Head of caudate nucleus (tissue), 42 donors: ENCODE measurements at regions not wholly inside any gene's neighbourhood (a gene's known extent, or its start where the extent isn't known, plus 50 kb on each side); places are given as distances from the start of the nearest gene placed in this dataset.

ENCODE experiments used
- DNase-seq, 42 donors: peaks; one replicate each; pipeline versions ENCODE4 v3.0.0 to v3.0.0-alpha.2; 2020 to 2021; ENCODE audit warnings: mixed read lengths in 7 of 42
- intact Hi-C: fragments of 100-400 bp; cut with DNase I; formaldehyde crosslinking; loops from one replicate; pipeline ENCODE4 v1.15.0; 2022

DNA sequence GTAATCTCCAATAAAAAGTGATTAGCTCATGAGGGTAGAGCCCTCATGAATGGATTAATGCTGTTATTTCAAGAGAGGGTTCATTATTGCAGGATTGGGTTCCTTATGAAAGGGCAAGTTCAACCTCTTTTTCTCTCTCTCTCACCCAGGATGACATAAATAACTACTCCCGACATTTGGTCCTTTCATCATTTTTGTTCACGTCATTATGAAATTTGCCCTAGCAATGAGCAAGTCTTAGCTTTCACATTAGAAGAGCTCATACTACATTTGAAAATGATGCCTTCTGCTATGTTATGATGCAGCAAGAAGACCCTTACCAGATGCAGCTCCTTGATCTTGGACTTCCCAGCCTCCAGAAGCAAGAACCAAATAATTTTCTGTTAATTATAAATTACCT is 152.5 kb downstream of the ICOS start:
- DNase-seq: no peak
- intact Hi-C loops: no loop called here

DNA sequence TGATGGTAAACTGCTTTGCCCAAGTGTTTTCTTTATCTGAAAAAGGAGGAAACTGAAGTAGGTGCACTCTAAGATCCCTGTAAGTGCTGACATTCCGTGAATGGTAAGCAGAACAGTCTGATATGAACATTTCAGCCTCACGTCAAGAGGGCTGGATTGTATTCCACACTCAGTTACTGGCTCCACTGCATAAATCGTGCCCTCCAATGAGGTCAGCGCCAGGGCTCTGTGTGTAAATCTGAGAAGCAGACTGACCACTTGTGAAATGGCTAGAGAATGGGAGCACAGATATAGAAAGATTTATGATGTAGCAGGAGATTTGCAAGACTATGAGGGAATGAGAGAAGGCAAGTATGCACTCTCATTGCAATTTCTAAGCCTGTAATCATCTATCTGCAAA is 153.0 kb downstream of the ICOS start:
- intact Hi-C loops: no loop called here
- DNase-seq: no peak

- no peak for DNase-seq
- intact Hi-C loops: no loop called here
Measured at GRCh38 chr2:204090021-204090420, 153.5 kb downstream of the ICOS start.

DNA sequence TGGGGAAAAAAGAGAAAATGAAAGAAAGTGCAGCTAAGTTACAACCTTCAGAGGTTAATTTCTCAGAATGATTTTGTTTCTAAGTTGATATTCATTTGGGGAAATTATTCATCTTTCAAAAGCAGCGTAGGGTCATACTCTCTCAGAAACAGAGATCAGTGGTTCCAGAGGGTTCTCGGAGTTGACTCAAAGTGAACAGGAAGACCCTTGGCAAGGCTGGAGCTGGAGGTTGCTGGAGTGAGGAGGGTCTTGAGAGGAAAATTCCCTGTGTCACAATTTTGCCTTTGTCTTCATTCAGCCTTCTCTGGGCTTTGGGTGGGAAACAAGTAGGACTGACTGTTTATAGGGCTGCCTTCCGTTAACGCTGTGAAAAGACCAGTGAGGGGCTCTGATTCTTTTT is 168.2 kb downstream of the ICOS start:
- intact Hi-C loops: no loop called here
- no peak for DNase-seq

- DNase-seq: peak in 5 of 42 donors; percentile 14 to 57 (median 33)
- intact Hi-C loops: no loop called here
Measured at GRCh38 chr2:204108330-204108751, 171.8 kb downstream of the ICOS start.

DNA sequence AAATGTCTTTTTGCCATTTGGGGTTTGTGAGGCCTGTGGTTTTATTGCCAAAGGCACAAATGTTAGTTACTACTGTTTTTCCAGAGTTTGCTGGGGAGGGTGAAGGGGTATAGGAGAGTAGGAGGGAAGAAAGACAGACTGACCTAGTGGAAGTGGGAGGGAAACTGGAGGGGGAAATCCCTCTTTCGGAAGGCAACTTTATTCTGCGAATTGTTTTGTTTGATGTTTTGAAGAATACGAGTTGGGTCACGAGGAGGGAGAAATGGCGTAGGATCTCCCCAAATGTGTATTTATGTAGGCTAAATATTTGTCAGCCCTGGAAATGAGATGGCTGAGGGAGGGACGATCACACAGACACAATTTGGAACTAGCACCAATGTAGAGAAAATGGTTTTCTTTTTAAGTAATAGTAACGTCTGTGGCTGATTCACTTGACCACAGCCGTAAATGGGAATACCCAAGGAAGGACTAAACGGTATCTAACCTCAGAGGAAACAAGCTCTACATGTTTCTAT is 172.3 kb downstream of the ICOS start:
- intact Hi-C loops: no loop called here
- DNase-seq: no peak

GRCh38 chr2:204109681-204110080 is 173.1 kb downstream of the ICOS start:
- intact Hi-C loops: no loop called here
- DNase-seq: no peak

DNA sequence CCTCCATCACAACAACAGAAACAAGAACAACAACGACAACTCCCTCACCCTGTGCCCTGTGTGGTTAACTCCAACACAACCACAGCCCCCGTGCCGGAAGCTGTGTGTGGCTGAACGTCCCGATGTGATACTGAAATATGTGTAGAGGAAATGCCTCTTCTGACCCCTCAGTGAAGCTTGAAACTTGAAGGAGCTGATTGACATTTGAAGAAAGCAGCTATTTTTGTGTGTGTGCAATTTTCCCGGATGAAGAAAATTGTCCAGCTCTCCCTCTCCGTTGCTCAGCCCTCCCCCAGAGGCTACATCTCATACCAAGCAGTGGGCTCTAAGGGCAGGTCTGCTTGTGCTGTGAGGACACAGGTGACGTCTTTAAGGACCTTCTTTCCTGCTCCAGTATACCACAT is 173.8 kb downstream of the ICOS start:
- intact Hi-C loops: no loop called here
- DNase-seq: no peak

DNA sequence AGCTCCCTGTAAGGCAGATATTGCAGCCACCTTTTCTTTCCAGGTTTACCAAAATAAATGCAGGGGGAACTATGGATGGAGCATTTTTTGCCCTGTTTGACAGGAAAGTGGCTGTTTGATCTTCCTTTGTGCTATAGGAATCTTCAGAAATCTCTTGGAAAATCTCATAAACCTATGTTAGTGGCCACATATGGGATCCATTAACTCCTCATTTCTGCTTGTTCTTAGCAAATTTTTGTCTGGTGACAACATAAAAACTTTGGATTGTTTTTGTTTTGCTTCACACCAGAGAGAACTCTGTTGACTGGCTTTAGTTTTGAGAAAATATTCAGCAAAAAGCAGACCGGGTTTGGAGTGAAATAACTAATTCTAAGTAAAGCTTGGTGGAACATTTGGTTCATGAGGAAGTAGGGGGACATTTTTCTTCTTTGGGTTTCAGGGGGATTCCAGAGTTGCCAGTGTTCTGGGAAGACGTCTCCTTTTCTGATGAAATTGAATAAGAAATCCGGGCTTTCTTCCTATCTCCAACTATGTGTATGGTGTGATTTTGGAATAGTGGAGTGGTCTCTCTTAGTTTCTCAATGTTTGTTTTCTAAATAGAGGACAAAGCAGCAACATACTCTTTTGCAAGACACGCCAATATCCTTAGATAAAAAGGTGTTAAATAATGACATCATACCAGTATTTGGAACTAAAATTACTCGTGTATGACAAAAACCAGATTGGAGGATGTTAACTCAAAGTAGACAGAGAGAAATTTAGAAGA is 174.4 kb downstream of the ICOS start:
- DNase-seq: no peak
- intact Hi-C loops: no loop called here

- DNase-seq: no peak
- intact Hi-C loops: no loop called here
Measured at GRCh38 chr2:204112084-204112770, 175.7 kb downstream of the ICOS start.

DNA sequence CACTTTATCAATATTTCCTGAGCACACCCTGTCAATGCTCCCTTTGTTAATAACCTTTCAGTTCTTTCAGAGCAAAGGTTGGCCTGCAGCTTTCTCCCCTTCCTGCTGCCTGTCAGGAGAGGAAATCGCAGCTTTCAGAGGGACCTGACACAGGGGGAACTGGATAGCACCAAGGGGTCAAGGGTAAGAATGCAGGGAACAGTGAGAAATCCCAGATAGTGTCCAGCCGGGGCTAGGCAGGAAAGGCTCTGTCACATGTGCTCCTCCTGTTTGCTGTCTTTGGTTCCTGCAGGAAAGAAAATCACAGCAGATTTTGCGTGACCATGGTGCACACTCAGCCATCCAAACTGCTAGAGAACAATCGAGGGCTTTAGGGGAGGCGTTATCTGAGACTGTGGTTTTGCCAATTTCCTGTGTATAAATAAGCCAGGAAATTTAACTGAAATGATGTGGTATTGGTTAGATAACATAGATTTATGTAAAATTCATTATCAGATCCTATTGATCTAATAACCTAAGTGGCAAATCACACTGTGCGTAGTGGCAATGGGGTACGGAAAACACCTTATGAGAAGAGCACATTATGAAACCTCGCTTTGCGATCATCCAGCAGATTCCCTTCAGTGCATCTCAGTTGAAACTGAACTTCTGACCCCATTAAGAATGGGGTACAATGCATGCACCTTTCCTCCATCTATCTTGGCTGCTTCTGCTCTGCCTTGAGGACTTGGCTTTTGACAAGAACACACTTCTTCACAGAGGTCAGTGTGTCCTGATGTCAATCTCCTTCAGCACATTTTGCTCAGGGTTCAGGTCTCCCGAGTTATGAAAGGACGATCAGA is 178.0 kb downstream of the ICOS start:
- DNase-seq: no peak
- intact Hi-C loops: no loop called here

GRCh38 chr2:204115137-204116056 is 178.8 kb downstream of the ICOS start:
- DNase-seq: peak in 14 of 42 donors; percentile 9 to 59 (median 30)
- intact Hi-C loops: no loop called here

DNA sequence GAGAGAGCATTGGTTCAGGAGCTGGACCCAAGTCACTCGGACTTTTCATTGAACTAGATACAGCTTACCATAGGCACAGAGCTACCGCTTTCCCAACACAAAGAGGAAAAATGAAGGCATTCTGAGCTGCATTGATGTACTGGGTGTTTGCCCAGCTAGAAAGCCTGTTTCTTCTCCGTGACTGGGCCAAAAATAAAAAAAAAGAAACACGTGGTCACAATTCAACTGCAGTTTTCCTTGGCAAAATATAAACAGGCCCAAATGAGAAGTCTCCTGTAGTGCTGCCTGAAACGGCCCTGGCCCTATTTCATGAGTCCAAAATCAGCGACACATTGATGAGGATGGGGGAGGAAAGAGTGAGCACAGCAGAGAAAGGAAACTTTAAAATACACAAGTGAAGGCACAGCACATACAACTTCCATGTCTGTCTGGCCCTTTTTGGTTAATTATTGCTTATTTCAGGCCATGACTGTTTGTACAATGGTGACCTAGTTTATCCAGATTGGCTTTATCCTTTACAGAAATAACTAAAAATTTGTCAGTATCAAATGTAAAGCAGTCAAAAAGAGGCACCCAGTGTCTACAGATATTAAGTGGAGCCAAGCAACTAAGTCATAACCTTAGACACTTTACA is 179.7 kb downstream of the ICOS start:
- intact Hi-C loops: no loop called here
- DNase-seq: peak in 23 of 42 donors; percentile 8 to 61 (median 24)

GRCh38 chr2:204122425-204122824 is 185.9 kb downstream of the ICOS start:
- DNase-seq: no peak
- intact Hi-C loops: no loop called here

DNA sequence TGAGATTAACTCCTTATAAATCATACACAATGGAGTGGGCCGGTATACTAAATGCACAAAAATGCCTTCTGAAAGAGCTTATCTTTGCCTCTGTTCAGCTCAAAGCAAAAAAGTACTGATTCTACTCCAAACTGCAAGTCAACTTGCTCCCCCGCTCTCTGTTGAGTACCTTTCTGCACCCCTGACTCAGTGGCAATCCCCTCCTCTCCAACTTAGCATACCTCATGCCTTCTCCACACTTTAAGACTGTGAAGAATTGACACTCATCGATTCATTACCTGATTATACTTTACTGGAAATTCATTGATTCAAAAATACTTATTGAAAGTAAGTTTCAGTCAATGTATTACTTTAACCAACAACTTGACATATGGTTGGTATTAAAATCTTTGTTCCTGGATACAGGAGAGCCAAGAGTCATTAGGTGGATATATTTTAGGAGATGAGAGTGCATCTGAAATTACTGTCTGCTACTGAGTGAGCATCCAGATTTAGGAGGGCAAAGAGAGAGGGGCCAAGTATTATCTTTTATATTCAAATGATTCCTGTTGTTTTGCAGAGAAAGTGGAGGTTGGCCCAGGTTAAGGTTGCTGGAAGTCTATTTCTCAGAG is 187.7 kb downstream of the ICOS start:
- DNase-seq: no peak

GRCh38 chr2:204126705-204127104 is 190.1 kb downstream of the ICOS start:
- intact Hi-C loops: no loop called here
- no peak for DNase-seq

More for the DNA sequence above, 187.7 kb downstream of the ICOS start:
- intact Hi-C loops: no loop called here

GRCh38 chr2:204127238-204127637 is 190.7 kb downstream of the ICOS start:
- intact Hi-C loops: no loop called here
- DNase-seq: no peak
